OCI-LY7 (cell line): ENCODE measurements at regions not wholly inside any gene's neighbourhood (a gene's known extent, or its start where the extent isn't known, plus 50 kb on each side); places are given as distances from the start of the nearest gene placed in this dataset.

ENCODE experiments used
- BruUV-seq: library from RNA; stranded (reverse); fragments of 400-500 nt; replicated peaks from 2 replicates; lab custom pipeline; 2021; lab: Mats Ljungman, UMichigan
- CTCF ChIA-PET: fragments of 300-600 bp; sonication (Branson Sonifier 250); formaldehyde crosslinking; loops from one replicate; lab custom pipeline; 2022; ENCODE audit warnings: antibody characterized with exemption; ENCODE audit not compliant: unreplicated experiment; lab: Charles Lee
- POLR2A ChIA-PET: fragments of 300-600 bp; sonication (Branson Sonifier 250); formaldehyde crosslinking; loops from one replicate; lab custom pipeline; 2022; ENCODE audit warnings: antibody characterized with exemption; lab: Charles Lee
- DNase-seq: peaks from one replicate; pipeline ENCODE4 v3.0.0-alpha.2; 2015; ENCODE audit warnings: low spot score
- H2AFZ ChIP-seq: fragments of 200-600 bp; sonication (generic), shearing (Covaris generic); 2 replicates; pipeline ENCODE4 v1.6.1; 2014; ENCODE audit warnings: mild to moderate bottlenecking, antibody characterized with exemption, low read length, moderate library complexity
- H3K27ac ChIP-seq: fragments of 200-600 bp; sonication (generic); 2 replicates; pipeline ENCODE4 v1.5.1; 2014; ENCODE audit warnings: mixed run types, low read depth, mild to moderate bottlenecking, moderate library complexity, low read length, inconsistent platforms; ENCODE audit not compliant: poor library complexity, severe bottlenecking
- H3K36me3 ChIP-seq: fragments of 200-600 bp; sonication (generic); 2 replicates; pipeline ENCODE4 v1.6.1; 2014; ENCODE audit warnings: mild to moderate bottlenecking, antibody characterized with exemption, low read length, moderate library complexity, mixed read lengths; ENCODE audit not compliant: insufficient read depth
- H3K4me1 ChIP-seq: fragments of 200-600 bp; sonication (generic); 2 replicates; pipeline ENCODE4 v1.5.1; 2014; ENCODE audit warnings: mild to moderate bottlenecking, low read length; ENCODE audit not compliant: insufficient read depth, poor library complexity, severe bottlenecking
- H3K4me2 ChIP-seq: fragments of 200-600 bp; sonication (generic); 2 replicates; pipeline ENCODE4 v1.6.1; 2014; ENCODE audit warnings: mild to moderate bottlenecking, low read length
- H3K4me3 ChIP-seq: fragments of 200-600 bp; sonication (generic); 2 replicates; pipeline ENCODE4 v1.5.1; 2014; ENCODE audit warnings: mild to moderate bottlenecking, low read depth, low read length; ENCODE audit not compliant: poor library complexity, severe bottlenecking
- H3K79me2 ChIP-seq: fragments of 200-600 bp; sonication (generic); 2 replicates; pipeline ENCODE4 v1.6.1; 2016; ENCODE audit warnings: low read depth, mild to moderate bottlenecking, low read length, moderate library complexity, mixed read lengths; ENCODE audit not compliant: insufficient read depth
- H3K9me2 ChIP-seq: fragments of 200-600 bp; sonication (generic); 2 replicates; pipeline ENCODE4 v1.6.1; 2016; ENCODE audit warnings: mild to moderate bottlenecking, low read length, mixed read lengths; ENCODE audit not compliant: insufficient read depth
- H3K9me3 ChIP-seq: fragments of 200-600 bp; sonication (generic); 2 replicates; pipeline ENCODE4 v1.6.1; 2014; ENCODE audit warnings: mild to moderate bottlenecking, mixed run types, low read length, mixed read lengths
- H4K20me1 ChIP-seq: fragments of 200-600 bp; sonication (generic); 2 replicates; pipeline ENCODE4 v1.6.1; 2014; ENCODE audit warnings: mild to moderate bottlenecking, antibody characterized with exemption, low read length, moderate library complexity, mixed read lengths; ENCODE audit not compliant: insufficient read depth
- EZH2phosphoT487 ChIP-seq: fragments of 200-600 bp; sonication (generic); IDR thresholded peaks from 2 replicates; pipeline ENCODE4 v1.6.1; 2018; ENCODE audit warnings: low read depth, borderline replicate concordance, mild to moderate bottlenecking, mixed run types, antibody characterized with exemption, low read length, moderate library complexity, mixed read lengths
- intact Hi-C: fragments of 100-400 bp; cut with micrococcal nuclease; formaldehyde crosslinking; loops from one replicate; pipeline ENCODE4 v1.10.0; 2022; ENCODE audit not compliant: unreplicated experiment
- TF ChIP-seq, protein P1 (sequence below): fragments of 200-600 bp; sonication (generic); conservative IDR thresholded peaks from 2 replicates; pipeline ENCODE4 v1.5.1; 2014; ENCODE audit warnings: mild to moderate bottlenecking, antibody characterized with exemption, low read length, moderate library complexity, mixed read lengths

DNA sequence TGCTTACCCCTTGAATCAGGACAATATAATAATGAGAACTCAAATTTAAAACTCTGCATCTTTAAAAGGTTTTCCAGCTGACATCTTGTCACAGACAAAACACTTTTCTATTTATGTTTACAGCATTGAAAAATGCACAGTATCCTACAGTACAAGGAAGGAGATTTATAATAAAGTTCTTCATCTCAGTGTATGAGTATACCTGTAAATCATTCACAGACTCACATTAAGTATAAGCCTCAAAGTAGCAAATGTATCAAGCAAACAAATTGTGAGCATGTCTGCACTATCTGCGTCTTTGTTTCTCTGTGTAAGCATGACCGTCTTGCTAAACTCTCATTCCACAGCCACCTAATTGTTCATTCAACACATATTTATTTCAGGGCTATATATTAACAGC, 52.8 kb downstream of the PPP1R2C start:
- Histone ChIP-seq H4K20me1 (no peaks in the 10 kb centered on the region), H2AFZ (no peak overlapping the region), H3K4me3 (no peak overlapping the region), H3K27ac (no peak overlapping the region), H3K9me3 (no peaks in the 10 kb centered on the region), H3K4me1 (no peaks in the 10 kb centered on the region), H3K9me2 (no peaks in the 10 kb centered on the region), H3K79me2 (no peaks in the 10 kb centered on the region), H3K4me2 (no peak overlapping the region), H3K36me3 (no peaks in the 10 kb centered on the region; the same call in 1 of the 2 replicates)
- DNase-seq, result no peak
- ChIA-PET CTCF (no interaction called here), POLR2A (no interaction called here)
- BruUV-seq, result no TSS peak
- TF ChIP-seq, protein P1, sequence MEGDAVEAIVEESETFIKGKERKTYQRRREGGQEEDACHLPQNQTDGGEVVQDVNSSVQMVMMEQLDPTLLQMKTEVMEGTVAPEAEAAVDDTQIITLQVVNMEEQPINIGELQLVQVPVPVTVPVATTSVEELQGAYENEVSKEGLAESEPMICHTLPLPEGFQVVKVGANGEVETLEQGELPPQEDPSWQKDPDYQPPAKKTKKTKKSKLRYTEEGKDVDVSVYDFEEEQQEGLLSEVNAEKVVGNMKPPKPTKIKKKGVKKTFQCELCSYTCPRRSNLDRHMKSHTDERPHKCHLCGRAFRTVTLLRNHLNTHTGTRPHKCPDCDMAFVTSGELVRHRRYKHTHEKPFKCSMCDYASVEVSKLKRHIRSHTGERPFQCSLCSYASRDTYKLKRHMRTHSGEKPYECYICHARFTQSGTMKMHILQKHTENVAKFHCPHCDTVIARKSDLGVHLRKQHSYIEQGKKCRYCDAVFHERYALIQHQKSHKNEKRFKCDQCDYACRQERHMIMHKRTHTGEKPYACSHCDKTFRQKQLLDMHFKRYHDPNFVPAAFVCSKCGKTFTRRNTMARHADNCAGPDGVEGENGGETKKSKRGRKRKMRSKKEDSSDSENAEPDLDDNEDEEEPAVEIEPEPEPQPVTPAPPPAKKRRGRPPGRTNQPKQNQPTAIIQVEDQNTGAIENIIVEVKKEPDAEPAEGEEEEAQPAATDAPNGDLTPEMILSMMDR, result no peak
- no peak for TF ChIP-seq EZH2phosphoT487
- intact Hi-C loops, result no loop called here

DNA sequence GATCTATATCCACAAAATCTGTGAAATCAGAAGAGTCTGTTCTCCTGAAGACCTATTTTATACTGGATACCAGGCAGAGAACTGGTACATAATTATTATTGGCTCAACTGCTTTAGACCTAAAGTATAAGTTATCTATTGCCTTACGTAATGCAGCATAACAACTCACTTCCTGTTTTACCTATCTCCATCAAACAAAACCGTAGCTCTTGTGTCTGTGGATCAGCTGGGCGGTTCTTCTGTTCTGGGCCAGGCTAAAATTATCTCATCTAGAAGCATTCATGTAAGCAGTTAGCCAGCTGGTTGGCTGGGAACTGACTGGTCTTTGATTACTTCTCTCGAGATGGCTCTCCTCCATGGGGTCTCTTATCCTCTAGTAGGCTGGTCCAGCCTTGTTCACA, 57.8 kb downstream of the PPP1R2C start:
- H4K20me1 ChIP-seq, result no peaks in the 10 kb centered on the region
- H3K9me2 ChIP-seq, result no peaks in the 10 kb centered on the region
- H3K79me2 ChIP-seq, result no peaks in the 10 kb centered on the region
- intact Hi-C loops, result no loop called here
- no peak overlapping the region for H3K4me2 ChIP-seq
- TF ChIP-seq, protein P1, result no peak
- no peak for TF ChIP-seq EZH2phosphoT487
- DNase-seq, result peak; percentile 6
- no peaks in the 10 kb centered on the region for H3K4me1 ChIP-seq
- CTCF ChIA-PET, result no interaction called here
- no peak overlapping the region for H3K27ac ChIP-seq
- no peak overlapping the region for H2AFZ ChIP-seq
- no peak overlapping the region for H3K4me3 ChIP-seq
- H3K36me3 ChIP-seq, result no peaks in the 10 kb centered on the region
- POLR2A ChIA-PET, result no interaction called here
- BruUV-seq, result no TSS peak
- H3K9me3 ChIP-seq, result no peaks in the 10 kb centered on the region

GRCh38 chrX:42715701-42716262, 62.2 kb downstream of the PPP1R2C start:
- Histone ChIP-seq H3K27ac (no peak overlapping the region), H3K9me2 (no peaks in the 10 kb centered on the region), H3K4me3 (no peak overlapping the region), H3K4me1 (no peaks in the 10 kb centered on the region), H3K9me3 (no peaks in the 10 kb centered on the region), H2AFZ (no peak overlapping the region), H3K36me3 (no peaks in the 10 kb centered on the region), H4K20me1 (no peaks in the 10 kb centered on the region), H3K4me2 (no peak overlapping the region), H3K79me2 (no peaks in the 10 kb centered on the region)
- TF ChIP-seq, protein P1, result no peak
- TF ChIP-seq EZH2phosphoT487, result no peak
- ChIA-PET POLR2A (no interaction called here), CTCF (no interaction called here)
- DNase-seq, result no peak
- BruUV-seq, result no TSS peak
- intact Hi-C loops, result no loop called here
